C4-2B (cell line): ENCODE measurements at regions not wholly inside any gene's neighbourhood (a gene's known extent, or its start where the extent isn't known, plus 50 kb on each side); places are given as distances from the start of the nearest gene placed in this dataset.

Experiments used
- ZFX ChIP-seq: fragments of 450-650 bp; IDR thresholded peaks from 2 replicates; pipeline ENCODE4 v1.6.1; 2017
- TF ChIP-seq, protein P1 (sequence below): fragments of 450-650 bp; conservative IDR thresholded peaks from 2 replicates; pipeline ENCODE4 v1.5.1; 2017; ENCODE audit warnings: mild to moderate bottlenecking

GRCh38 chr11:119905162-119905561 is 176.2 kb upstream of the NECTIN1 start:
- TF ChIP-seq, protein P1, sequence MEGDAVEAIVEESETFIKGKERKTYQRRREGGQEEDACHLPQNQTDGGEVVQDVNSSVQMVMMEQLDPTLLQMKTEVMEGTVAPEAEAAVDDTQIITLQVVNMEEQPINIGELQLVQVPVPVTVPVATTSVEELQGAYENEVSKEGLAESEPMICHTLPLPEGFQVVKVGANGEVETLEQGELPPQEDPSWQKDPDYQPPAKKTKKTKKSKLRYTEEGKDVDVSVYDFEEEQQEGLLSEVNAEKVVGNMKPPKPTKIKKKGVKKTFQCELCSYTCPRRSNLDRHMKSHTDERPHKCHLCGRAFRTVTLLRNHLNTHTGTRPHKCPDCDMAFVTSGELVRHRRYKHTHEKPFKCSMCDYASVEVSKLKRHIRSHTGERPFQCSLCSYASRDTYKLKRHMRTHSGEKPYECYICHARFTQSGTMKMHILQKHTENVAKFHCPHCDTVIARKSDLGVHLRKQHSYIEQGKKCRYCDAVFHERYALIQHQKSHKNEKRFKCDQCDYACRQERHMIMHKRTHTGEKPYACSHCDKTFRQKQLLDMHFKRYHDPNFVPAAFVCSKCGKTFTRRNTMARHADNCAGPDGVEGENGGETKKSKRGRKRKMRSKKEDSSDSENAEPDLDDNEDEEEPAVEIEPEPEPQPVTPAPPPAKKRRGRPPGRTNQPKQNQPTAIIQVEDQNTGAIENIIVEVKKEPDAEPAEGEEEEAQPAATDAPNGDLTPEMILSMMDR = no peak
- TF ChIP-seq ZFX = no peak
